Dendritic cell treated with granulocyte-macrophage colony-stimulating factor and Interleukin-4, amounts not matched to agents 40 ng/mL and 50 ng/mL, for 4 days (primary cell): ENCODE measurements at regions not wholly inside any gene's neighbourhood (a gene's known extent, or its start where the extent isn't known, plus 50 kb on each side); places are given as distances from the start of the nearest gene placed in this dataset.
"Not testable (repeated sequence)": the region's sequence is repeated elsewhere in the genome, so short reads cannot be mapped to it uniquely, and the experiment has no call there.

ENCODE experiments used
- H3K27ac Mint-ChIP-seq: one replicate; pipeline ENCODE4 v1.8.0; 2022; ENCODE audit warnings: mild to moderate bottlenecking, mixed read lengths
- H3K27me3 Mint-ChIP-seq: one replicate; pipeline ENCODE4 v1.8.0; 2022; ENCODE audit warnings: mild to moderate bottlenecking, mixed read lengths
- H3K36me3 Mint-ChIP-seq: one replicate; pipeline ENCODE4 v1.8.0; 2022; ENCODE audit warnings: low read depth, mixed read lengths
- H3K4me1 Mint-ChIP-seq: one replicate; pipeline ENCODE4 v1.8.0; 2022; ENCODE audit warnings: low read depth, mixed read lengths
- H3K4me3 Mint-ChIP-seq: one replicate; pipeline ENCODE4 v1.8.0; 2022; ENCODE audit warnings: mild to moderate bottlenecking, moderate library complexity, mixed read lengths
- H3K9me3 Mint-ChIP-seq: one replicate; pipeline ENCODE4 v1.8.0; 2022; ENCODE audit warnings: mixed read lengths
- intact Hi-C: fragments of 100-400 bp; cut with micrococcal nuclease; formaldehyde crosslinking; loops from one replicate; pipeline ENCODE4 v1.15.0; 2022

GRCh38 chr22:19607192-19608002 lies 83.2 kb upstream of the CLDN5 start:
- Mint-ChIP-seq H3K4me1 (no peaks in the 10 kb centered on the region), H3K36me3 (no peaks in the 10 kb centered on the region), H3K4me3 (no peak overlapping the region), H3K27me3 (peaks cover 22% of the 10 kb centered on the region), H3K27ac (no peak overlapping the region), H3K9me3 (no peaks in the 10 kb centered on the region)
- intact Hi-C loops = no loop called here

DNA sequence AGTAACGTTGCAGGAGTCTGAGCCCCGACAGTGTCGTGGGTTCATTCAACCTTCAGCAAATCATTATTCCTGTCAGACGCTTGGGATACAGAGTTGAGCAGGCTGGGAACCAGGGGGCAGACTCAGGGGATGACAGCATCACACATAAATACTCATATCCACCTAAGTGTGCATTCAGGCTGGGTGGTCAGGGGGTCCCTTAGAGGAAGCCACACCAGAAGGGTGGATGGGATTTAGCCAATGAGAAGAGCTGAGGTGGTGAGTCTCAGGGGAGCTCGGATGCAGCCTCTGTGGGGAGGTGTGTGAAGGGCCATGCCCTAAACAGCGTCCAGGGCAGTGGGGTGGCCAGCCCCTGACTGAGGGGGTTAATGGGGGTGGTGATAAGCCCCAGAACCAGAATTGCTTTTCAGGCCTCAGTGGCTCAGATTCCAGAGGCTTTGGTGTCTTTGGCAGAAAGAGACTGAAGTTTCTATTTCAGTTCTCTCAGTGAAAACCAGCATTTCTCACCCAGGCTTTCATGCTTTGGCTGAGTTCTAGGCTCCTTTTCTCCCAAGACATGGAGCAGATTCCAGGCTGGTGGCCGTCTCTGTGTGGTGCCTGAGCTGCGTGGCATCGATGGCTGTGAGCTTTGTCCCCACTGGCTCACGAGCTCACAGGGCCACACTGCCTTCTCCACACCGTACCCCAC lies 83.9 kb upstream of the CLDN5 start:
- no peaks in the 10 kb centered on the region for H3K9me3 Mint-ChIP-seq
- H3K27ac Mint-ChIP-seq = no peak overlapping the region
- no peaks in the 10 kb centered on the region for H3K36me3 Mint-ChIP-seq
- peaks cover 4% of the 10 kb centered on the region for H3K4me1 Mint-ChIP-seq
- intact Hi-C loops = no loop called here
- H3K4me3 Mint-ChIP-seq = no peak overlapping the region
- H3K27me3 Mint-ChIP-seq = peaks cover 21% of the 10 kb centered on the region

DNA sequence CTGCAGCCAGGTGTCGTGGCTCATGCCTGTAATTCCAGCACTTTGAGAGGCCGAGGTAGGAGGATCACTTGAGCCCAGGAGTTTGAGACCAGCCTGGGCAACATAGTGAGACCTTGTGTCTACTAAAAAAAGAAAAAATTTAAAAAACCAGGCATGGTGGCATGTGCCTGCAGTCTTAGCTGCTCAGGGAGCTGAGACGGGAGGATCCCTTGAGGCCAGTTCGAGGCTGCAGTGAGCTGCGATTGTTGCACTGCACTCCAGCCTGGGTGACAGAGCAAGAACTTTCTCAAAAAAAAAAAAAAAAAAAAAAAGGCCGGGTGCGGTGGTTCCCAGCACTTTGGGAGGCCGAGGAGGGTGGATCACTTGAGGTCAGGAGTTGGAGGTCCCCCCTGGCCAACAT lies 85.5 kb upstream of the CLDN5 start:
- H3K36me3 Mint-ChIP-seq, H3K4me3 Mint-ChIP-seq, H3K27ac Mint-ChIP-seq, H3K4me1 Mint-ChIP-seq, intact Hi-C loops, H3K9me3 Mint-ChIP-seq: not testable (repeated sequence)
- peaks cover 21% of the 10 kb centered on the region for H3K27me3 Mint-ChIP-seq

DNA sequence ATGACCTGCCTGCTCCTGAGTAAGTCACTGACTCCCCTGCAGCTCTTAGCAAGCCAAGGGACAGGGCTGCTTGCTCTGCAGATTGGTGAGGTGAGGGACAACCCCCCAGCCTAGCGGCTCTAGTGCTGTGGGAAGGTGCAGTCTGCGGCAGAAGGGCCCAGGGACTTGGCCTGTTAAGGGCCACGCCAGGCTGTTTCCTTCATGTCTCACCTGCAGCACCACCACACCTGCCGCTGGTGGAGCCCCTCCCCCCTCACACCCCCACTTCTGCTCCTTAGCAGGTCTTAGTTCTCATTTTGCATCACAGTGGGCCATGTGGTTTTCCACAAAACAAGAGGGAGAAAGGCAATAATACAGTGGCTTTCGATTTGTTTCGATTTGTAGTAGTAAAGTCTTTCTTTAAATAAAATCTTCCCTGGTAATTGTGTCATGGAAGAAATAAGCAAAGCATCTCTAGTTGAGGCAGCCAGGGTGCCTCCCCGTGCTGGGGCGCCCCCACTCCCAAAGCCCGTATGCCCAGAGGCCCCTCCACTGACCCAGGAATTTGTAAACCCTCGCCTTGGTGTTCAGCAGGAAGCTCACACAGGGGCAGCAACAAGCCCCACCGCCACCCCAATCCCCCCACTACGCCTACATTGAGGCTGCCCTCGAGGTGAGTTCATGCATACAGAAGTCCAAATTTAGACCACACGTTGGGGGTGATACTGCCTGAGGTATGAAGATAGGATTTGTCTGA lies 86.5 kb upstream of the CLDN5 start:
- Mint-ChIP-seq H3K9me3 (no peaks in the 10 kb centered on the region), H3K4me1 (peaks cover 4% of the 10 kb centered on the region), H3K27me3 (peaks cover 24% of the 10 kb centered on the region), H3K27ac (no peak overlapping the region), H3K4me3 (no peak overlapping the region), H3K36me3 (no peaks in the 10 kb centered on the region)
- intact Hi-C loops = no loop called here

- intact Hi-C loops = no loop called here
- Mint-ChIP-seq H3K27ac (no peak overlapping the region), H3K9me3 (no peaks in the 10 kb centered on the region), H3K27me3 (peaks cover 22% of the 10 kb centered on the region), H3K4me3 (no peak overlapping the region), H3K4me1 (peaks cover 4% of the 10 kb centered on the region), H3K36me3 (no peaks in the 10 kb centered on the region)
Observed at GRCh38 chr22:19611590-19611989, 87.4 kb upstream of the CLDN5 start.

DNA sequence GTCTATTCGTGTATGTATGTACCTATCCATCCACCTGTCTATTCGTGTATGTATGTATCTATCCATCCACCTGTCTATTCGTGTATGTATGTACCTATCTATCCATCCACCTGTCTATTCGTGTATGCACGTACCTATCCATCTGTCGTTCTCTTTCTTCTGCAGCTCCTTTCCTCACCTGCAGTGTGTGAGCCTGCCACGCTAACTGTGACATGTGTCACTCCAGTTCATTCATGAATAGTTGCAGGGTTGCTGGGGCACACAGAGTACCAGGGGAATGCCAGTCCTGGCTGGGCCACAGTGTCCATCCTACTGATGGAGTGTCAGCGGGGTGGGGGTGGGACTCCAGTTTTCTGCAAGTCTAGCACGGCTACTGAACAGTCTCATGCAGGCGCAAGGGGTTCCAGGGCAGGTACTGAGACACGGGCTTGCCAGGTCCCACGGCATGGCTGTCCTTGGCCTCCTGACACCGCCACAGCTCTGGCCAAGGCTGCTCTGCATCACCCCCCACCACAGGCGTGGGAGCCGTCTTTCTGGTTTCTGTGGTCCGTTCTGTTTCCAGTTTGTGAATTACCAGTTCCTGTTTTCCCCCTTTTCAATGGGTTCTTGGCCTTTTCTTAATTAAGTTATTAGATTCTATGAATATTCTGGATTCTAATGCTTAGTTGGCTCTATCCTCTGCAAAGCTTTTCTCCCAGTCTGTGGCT lies 88.8 kb upstream of the CLDN5 start:
- Mint-ChIP-seq H3K4me1 (peaks cover 4% of the 10 kb centered on the region), H3K9me3 (no peaks in the 10 kb centered on the region), H3K27ac (no peak overlapping the region), H3K4me3 (no peak overlapping the region), H3K36me3 (no peaks in the 10 kb centered on the region), H3K27me3 (peaks cover 10% of the 10 kb centered on the region)
- intact Hi-C loops = no loop called here

DNA sequence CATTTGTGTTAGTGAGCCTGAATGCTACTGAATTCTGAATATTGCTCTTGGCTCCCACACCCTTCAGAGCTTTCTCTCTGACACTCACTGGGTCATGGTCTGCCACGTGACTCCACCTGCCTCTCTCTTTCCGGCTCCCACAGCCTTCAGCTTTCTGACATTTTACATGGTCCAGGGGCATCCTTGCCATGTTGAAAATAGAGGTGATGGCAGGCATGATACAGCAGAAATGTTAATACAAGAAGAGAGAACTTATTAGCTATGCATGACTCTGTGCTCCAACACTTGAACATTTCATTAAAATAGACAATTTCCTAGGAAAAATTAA lies 90.3 kb upstream of the CLDN5 start:
- intact Hi-C loops = no loop called here
- Mint-ChIP-seq H3K4me3 (no peak overlapping the region), H3K27ac (no peak overlapping the region), H3K4me1 (peaks cover 4% of the 10 kb centered on the region), H3K36me3 (no peaks in the 10 kb centered on the region), H3K27me3 (peaks cover 8% of the 10 kb centered on the region), H3K9me3 (no peaks in the 10 kb centered on the region)

DNA sequence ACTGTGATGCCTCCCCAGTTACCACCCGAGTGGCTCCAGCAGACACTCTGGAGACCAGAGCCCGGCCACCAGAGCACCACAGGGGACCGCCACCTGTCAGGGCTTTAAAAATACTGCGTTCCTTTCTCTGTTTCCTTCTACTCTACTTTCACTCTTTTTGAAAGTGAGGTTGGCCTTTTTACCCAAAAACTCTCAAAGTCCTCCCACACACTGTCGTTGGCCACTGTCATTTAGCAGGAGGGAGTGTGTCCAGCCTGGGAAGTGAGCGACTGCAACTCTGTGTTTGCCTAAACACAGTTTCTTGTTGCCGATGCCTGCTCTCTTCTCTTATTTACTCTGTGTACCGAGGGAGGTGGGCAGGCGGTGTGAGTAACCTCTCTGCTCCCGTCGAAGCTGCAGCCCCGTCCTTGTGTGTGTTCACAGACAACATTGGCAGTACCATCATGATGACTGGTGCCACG lies 90.8 kb upstream of the CLDN5 start:
- H3K27me3 Mint-ChIP-seq = peaks cover 8% of the 10 kb centered on the region
- H3K27ac Mint-ChIP-seq = no peak overlapping the region
- intact Hi-C loops = no loop called here
- H3K4me3 Mint-ChIP-seq = no peak overlapping the region
- H3K4me1 Mint-ChIP-seq = peaks cover 4% of the 10 kb centered on the region
- no peaks in the 10 kb centered on the region for H3K36me3 Mint-ChIP-seq
- H3K9me3 Mint-ChIP-seq = no peaks in the 10 kb centered on the region

DNA sequence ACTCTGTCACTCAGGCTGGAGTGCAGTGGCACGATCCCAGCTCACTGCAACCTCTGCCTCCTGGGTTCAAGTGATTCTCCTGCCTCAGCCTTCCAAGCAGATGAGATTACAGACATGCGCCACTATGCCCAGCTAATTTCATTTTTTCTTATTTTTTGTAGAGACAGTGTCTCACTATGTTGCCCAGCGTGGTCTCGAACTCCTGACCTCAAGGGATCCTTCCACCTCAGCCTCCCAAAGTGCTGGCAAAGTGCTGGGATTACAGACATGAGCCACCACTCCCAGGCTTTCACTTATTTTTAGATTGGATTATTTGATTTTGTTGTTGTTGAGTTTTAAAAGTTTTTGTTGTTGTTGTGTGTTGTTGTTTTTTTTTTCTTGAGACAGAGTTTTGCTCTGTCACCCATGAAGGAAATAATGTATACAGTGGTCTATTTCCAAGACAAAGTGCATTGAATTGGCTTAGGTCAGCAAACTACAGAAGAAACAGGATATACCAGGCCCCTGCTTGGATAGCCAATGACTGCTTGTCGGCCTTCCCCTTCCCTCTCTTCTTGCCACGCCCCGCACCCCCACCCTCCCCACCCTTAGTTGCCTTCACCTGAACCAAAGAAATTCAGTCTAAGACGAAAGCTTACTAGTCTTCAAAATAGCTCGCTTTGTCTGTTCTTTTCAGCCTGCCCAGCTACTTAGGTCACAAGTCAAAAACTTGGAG lies 91.8 kb upstream of the CLDN5 start:
- H3K27me3 Mint-ChIP-seq = peaks cover 10% of the 10 kb centered on the region
- H3K27ac Mint-ChIP-seq = no peak overlapping the region
- H3K9me3 Mint-ChIP-seq = no peaks in the 10 kb centered on the region
- no peaks in the 10 kb centered on the region for H3K36me3 Mint-ChIP-seq
- intact Hi-C loops = no loop called here
- no peak overlapping the region for H3K4me3 Mint-ChIP-seq
- H3K4me1 Mint-ChIP-seq = peaks cover 4% of the 10 kb centered on the region

- Mint-ChIP-seq H3K4me1 (no peaks in the 10 kb centered on the region), H3K36me3 (no peaks in the 10 kb centered on the region), H3K4me3 (no peak overlapping the region), H3K27ac (no peak overlapping the region), H3K9me3 (no peaks in the 10 kb centered on the region), H3K27me3 (peaks cover 14% of the 10 kb centered on the region)
- intact Hi-C loops = loop anchor here (10.0 kb wide), 1 partner anchor 125 kb away; no protein-coding TSS in a partner anchor
Observed at GRCh38 chr22:19619144-19620009, 94.9 kb upstream of the SEPTIN5 start.

- H3K4me1 Mint-ChIP-seq = no peaks in the 10 kb centered on the region
- no peaks in the 10 kb centered on the region for H3K36me3 Mint-ChIP-seq
- H3K27me3 Mint-ChIP-seq = peaks cover 11% of the 10 kb centered on the region
- no peak overlapping the region for H3K27ac Mint-ChIP-seq
- no peak overlapping the region for H3K4me3 Mint-ChIP-seq
- H3K9me3 Mint-ChIP-seq = no peaks in the 10 kb centered on the region
- intact Hi-C loops = loop anchor here (10.0 kb wide), 1 partner anchor 126 kb away; no protein-coding TSS in a partner anchor
Observed at GRCh38 chr22:19620742-19621371, 93.4 kb upstream of the SEPTIN5 start.

GRCh38 chr22:19621373-19622060 lies 92.8 kb upstream of the SEPTIN5 start:
- intact Hi-C loops = loop anchor here (10.0 kb wide), 1 partner anchor 127 kb away; no protein-coding TSS in a partner anchor
- no peak overlapping the region for H3K27ac Mint-ChIP-seq
- no peaks in the 10 kb centered on the region for H3K9me3 Mint-ChIP-seq
- no peak overlapping the region for H3K4me3 Mint-ChIP-seq
- no peaks in the 10 kb centered on the region for H3K36me3 Mint-ChIP-seq
- peaks cover 11% of the 10 kb centered on the region for H3K27me3 Mint-ChIP-seq
- no peaks in the 10 kb centered on the region for H3K4me1 Mint-ChIP-seq
